ENCODE measurements at regions not wholly inside any gene's neighbourhood (a gene's known extent, or its start where the extent isn't known, plus 50 kb on each side); places are given as distances from the start of the nearest gene placed in this dataset.

- H3K4me2 ChIP-seq (ENCODE audit: low read length) = no peak overlapping the region
- CTCF ChIA-PET = no interaction called here
- H3K9me2 ChIP-seq (ENCODE audit: insufficient read depth) = no peaks in the 10 kb centered on the region
- ATAC-seq (no peak), DNase-seq (ENCODE audit: low read depth, low spot score) (no peak)
- H3K36me3 ChIP-seq (ENCODE audit: control insufficient read depth in 1 of 2, insufficient read depth in 2 of 2, low read length in 2 of 2) = no peaks in the 10 kb centered on the region
- POLR2A ChIA-PET = no interaction called here
- no peaks in the 10 kb centered on the region for H4K20me1 ChIP-seq (ENCODE audit: insufficient read depth)
- no peaks in the 10 kb centered on the region for H3K9me3 ChIP-seq (ENCODE audit: control insufficient read depth in 1 of 2, insufficient read depth in 1 of 2, low read depth in 1 of 2, low read length in 2 of 2)
- H3K27ac ChIP-seq (ENCODE audit: low read depth, low read length) = no peak overlapping the region
- H3K9ac ChIP-seq (ENCODE audit: low read length) = no peak overlapping the region
- H3K79me2 ChIP-seq (ENCODE audit: insufficient read depth, low read length) = no peaks in the 10 kb centered on the region
- no TSS peak for BruUV-seq (replicated peaks)
- no peaks in the 10 kb centered on the region for H3K4me1 ChIP-seq (ENCODE audit: control insufficient read depth in 1 of 2, insufficient read depth in 2 of 2, low read length in 2 of 2)
- intact Hi-C loops (cut with micrococcal nuclease) = no loop called here
- no peaks in the 10 kb centered on the region for H3K27me3 ChIP-seq (ENCODE audit: insufficient read depth, low read length)
- RAD21 ChIA-PET (ENCODE audit: low non-redundant PET in 1 of 2, low total read pairs in 2 of 2, uncharacterized antibody in 2 of 2, unreplicated experiment in 2 of 2) = no interaction called here
- H2AFZ ChIP-seq (ENCODE audit: low read depth, low read length, poor library complexity, severe bottlenecking) = no peak overlapping the region
- H3K4me3 ChIP-seq (replicated peaks in 1 of 2; ENCODE audit: low read depth in 1 of 2, low read length in 2 of 2) = no peak overlapping the region
- TF ChIP-seq ELF1 (IDR thresholded peaks at IDR 0.05; ENCODE audit: borderline replicate concordance, low read depth) (no peak), MAX (IDR thresholded peaks at IDR 0.05) (no peak), CBX3 (IDR thresholded peaks at IDR 0.05; ENCODE audit: low read depth) (no peak), TCF7L2 (IDR thresholded peaks at IDR 0.05; ENCODE audit: borderline replicate concordance, extremely low read depth, insufficient read depth, insufficient read length) (no peak), POLR2A (IDR thresholded peaks at IDR 0.05; ENCODE audit: borderline replicate concordance, extremely low read depth, insufficient read depth, insufficient read length) (no peak), ZFX (IDR thresholded peaks at IDR 0.05) (no peak), ZBTB33 (IDR thresholded peaks at IDR 0.05; ENCODE audit: extremely low read depth, insufficient replicate concordance, low read length) (no peak), POLR2AphosphoS5 (IDR thresholded peaks at IDR 0.05; ENCODE audit: low read depth, low read length) (no peak), EGR1 (IDR thresholded peaks at IDR 0.05; ENCODE audit: low read depth) (no peak), YY1 (IDR thresholded peaks at IDR 0.05; ENCODE audit: extremely low read depth, insufficient replicate concordance, low read depth, low read length) (no peak), CEBPB (IDR thresholded peaks at IDR 0.05; ENCODE audit: low read depth) (no peak), FOSL1 (IDR thresholded peaks at IDR 0.05; ENCODE audit: low read depth) (no peak), JUND (IDR thresholded peaks at IDR 0.05) (no peak), SRF (IDR thresholded peaks at IDR 0.05; ENCODE audit: low read depth) (no peak), ZNF274 (IDR thresholded peaks at IDR 0.05; ENCODE audit: low read depth, low read length) (no peak), REST (IDR thresholded peaks at IDR 0.05; ENCODE audit: low read depth) (no peak), EZH2phosphoT487 (IDR thresholded peaks at IDR 0.05; ENCODE audit: borderline replicate concordance) (no peak)
Measured at GRCh38 chr3:161586556-161587235, 90.1 kb downstream of the OTOL1 start.

Measured in HCT116 (cell line).